T-helper 2 cell treated with Interferon-gamma antibody and Interleukin-4, amounts not matched to agents 100 ng/mL and 5 ng/mL, for 36 hours (primary cell): ENCODE measurements at regions not wholly inside any gene's neighbourhood (a gene's known extent, or its start where the extent isn't known, plus 50 kb on each side); places are given as distances from the start of the nearest gene placed in this dataset.
"Not testable (repeated sequence)": the region's sequence is repeated elsewhere in the genome, so short reads cannot be mapped to it uniquely, and the experiment has no call there.

Experiments used
- intact Hi-C: fragments of 100-400 bp; cut with micrococcal nuclease; formaldehyde crosslinking; loops from one replicate; pipeline ENCODE4 v1.15.1; 2023

DNA sequence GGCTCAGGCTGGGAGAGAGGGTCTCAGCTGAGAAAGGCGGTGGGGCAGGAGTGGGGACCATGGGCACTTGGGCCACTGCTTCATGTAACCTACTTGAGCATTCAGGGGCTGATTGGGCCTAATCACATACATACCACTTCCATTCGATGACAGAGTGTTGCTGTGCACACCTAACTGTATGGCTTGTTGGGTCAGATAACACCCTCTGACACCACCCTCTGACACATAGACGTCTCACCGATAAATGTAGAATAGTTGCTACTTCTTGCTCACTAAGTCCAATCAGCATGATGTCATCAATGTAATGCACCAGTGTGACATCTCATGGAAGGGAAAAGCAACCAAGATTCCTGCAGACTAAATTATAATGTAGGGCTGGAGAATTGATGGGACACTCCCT, 252.9 kb upstream of the SGCG start:
- intact Hi-C loops: not testable (repeated sequence)

DNA sequence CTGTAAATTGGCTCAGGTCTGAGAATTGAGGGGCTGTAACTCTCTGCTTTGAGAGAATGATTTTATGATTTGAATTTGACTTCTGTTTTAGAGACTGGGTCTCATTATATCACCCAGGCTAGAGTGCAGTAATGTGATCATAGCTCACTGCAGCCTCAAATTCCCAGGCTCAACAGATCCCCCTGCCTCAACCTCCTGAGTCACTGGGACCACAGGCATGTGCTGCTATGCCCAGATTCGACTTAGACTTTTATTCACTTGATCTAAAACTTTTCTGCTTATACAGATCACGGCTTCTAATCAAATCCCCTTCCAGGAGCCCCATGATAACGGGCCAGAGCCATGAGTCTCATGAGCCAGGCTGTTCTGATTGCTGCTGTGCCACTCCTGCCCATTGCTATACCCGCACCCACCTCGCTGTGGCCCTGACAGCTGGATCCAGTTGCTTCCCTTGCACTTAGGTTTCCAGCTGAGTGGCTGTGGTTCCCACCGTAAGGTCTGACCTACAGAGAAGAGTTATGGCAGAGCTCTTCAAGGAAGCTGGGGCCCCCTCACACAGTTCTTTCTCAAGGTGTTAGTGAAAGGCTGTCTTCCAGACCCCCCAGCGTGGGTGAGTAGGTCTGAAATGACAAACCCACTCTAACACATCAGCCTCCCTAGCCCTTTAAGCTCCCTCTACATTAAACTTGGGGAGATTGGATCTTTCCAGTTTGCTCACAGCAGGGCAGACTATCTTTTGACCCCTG, 251.2 kb upstream of the SGCG start:
- intact Hi-C loops: no loop called here

DNA sequence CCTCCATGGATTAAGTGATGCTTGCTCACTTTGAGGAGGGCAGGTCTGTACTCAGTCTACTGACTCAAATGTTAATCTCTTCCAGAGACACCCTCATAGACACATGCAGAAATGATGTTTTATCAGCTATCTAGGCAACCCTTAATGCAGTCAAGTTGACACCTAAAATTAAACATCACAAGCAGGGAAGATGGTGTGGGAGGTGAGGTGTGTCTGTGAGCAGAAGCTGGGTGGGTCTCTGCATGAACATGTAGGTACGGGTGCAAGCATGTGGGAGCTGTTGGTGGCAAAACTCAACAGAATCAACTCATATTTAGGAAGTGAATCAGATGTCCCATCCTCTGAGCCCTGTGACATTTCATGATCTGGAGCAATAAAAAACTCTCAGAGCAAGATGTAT, 249.2 kb upstream of the SGCG start:
- intact Hi-C loops: no loop called here

DNA sequence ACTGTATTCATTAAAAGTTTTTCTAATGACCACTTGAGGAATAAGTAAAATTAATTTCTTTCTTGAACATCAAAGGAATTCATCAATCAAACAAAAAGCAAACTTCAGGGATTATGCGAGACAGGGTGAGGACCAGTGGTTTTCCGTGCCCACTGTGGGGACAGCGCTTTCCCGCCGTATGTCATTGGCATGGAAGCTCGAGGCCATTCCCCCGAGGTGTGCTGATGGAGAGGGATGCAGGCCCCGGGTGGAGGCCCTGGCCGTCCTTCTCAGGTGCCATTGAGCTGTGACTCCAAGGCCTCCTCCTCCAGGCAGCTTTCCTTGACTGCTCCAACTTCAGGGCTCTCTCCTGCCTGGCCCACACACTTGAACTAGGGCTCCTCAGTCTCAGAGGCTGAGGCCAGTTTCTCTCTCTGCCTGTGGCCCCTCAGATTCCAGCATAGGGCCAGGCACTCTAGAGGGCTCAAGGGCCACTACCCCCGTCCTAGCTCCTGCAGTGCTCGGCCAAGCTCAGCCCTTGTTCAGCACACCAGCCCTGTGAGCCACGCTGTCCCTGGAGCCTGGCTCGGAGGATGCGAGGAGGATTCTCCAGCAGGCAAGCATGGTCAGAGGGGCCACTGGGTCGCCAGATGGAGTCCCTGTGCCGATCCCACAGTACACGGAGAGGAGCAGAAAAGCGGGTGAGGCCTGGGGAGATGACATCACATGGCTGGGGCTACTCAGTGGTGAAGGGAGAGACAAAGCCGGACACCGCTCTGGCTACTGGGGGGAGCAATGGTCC, 248.0 kb upstream of the SGCG start:
- intact Hi-C loops: not testable (repeated sequence)

DNA sequence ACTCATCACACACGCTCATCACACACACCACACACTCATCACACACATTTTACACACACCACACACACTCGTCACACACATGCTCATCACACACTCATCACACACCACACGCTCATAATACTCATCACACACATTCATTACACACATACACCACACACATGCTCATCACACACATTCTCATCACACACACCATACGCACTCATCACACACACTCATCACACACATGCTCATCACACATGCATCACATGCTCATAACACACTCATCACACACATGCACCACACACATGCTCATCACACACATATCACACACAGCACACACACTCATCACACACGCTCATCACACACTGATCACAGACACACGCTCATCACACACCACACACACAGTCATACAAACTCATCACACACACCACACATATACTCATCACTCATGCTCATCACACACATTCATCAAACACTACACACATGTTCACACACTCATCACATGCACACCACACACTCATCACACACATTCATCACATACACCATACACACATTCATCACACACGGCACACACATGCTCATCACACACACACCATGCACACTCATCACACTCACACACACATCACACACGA, 247.1 kb upstream of the SGCG start:
- intact Hi-C loops: no loop called here

DNA sequence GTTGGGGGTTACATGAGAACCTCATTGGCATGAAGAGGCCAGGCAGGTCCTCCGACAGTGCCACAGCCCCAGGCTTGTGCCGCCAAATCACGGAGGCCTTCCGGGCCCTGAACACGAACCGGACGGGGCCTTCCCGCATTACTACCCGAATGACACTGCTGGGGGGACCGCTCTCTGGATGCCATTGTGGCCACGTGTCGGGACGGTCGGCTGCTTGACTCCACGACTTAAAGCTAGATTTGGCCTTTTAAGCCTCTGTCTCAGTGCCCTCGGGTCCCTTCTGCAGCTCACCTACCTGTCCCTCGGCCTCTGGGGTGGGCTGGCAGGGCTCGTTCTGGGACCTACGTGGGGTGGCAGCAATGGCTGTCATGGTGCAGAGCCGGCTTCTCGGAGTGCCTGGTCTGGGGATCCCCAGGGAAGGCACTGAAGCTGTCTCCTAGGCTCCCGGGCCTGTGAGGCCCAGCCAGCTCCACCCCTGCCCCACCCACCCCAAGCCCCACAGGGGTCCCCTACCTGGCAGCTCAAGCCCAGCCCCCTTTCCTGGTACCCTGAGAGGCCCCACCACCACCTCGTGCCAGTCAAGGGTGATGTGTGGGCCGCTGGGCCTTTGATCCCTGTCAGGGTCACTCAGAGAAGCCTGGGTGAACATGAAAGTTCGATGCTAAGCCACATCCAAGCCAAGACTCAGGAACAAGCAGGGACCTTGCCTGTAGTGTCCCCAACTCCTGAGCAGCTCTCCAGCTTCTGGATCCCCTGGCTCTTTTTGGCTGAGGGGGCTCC, 245.8 kb upstream of the SGCG start:
- intact Hi-C loops: no loop called here

DNA sequence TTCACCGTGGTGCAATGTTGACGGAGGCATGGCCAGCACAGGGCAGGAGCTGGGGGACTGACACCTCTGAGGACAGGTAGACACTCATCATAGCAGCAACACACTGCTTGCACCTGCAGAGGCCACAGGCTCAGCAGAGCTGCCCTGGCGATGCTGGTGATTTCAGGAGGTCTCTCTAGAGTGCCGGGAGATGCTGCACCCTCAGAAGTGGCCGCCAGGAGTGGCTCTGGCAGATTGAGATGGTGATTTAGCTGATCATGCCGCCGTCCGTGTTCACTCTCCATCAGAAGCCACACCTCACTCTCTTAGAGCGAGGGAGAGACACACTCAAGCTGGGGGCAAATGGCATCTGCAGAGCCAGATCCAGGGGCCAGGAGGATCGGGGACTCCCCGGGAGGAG, 244.6 kb upstream of the SGCG start:
- intact Hi-C loops: no loop called here

DNA sequence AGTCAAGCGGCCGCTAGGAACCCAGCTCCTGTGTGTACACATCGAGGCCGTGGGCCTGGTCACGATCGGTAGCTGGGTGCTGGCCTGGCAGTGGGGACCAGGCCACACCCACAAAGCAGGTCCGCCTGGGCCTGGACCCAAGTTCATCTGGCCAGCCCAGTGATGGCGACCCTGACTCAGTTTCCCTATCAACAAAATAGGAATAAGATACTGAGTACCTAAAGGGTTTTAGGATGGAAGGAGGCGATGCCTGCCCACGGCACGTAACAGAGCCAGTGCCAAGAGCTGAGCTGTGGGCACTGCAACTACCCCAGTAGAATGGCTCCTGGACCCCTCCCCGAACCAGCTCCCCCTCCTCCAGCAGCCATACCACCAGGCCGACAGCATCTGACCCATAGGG, 243.5 kb upstream of the SGCG start:
- intact Hi-C loops: no loop called here

DNA sequence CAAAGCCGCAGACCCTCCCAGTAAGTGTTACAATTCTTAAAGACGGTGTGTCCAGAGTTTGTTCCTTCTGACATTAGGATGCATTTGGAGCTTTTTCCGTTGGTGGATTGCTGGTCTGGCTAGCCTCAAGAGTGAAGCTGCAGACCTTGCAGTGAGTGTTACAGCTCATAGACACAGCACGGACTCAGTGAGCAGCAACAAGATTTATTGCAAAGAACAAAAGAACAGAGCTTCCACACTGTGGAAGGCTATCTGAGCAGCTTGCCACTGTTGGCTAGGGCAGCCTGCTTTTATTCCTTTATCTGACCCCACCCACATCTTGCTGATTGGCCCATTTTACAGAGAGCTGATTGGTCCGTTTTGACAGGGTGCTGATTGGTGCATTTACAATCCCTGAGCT, 242.8 kb upstream of the SGCG start:
- intact Hi-C loops: no loop called here

DNA sequence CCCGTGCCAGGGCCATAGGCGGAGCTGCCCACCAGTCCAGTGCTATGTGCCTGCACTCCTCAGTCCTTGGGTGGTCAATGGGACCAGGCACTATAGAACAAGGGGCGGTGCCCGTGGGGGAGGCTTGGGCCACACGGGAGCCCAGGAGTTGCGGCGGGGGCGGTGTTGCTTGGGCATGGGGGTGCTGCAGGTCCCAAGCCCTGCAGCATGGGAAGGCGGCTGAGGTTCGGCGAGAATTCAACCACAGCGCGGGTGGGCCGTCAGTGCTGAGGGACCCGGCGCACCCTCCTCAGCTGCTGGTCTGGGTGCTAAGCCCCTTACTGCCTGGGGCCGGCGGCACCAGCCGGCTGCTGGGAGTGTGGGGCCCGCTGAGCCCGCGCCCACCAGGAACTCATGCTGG, 242.2 kb upstream of the SGCG start:
- intact Hi-C loops: no loop called here

DNA sequence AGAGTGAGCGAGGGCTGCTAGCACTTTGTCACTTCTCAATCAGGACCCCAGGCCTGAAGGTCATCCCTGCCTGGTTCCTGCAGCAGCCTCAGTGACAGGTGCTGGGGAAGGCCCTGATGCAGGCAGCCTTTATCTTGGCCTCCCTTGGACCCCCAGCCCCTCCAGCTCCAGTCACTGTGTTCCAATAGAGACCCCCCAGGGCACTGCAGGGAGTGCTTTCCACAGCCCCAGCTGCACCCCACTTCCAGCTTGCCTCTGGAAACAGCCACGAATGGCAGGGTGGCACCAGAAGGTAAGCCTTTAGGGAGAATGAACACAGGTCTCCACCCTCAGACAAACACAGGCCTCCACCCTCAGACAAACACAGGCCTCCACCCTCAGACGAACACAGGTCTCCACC, 241.6 kb upstream of the SGCG start:
- intact Hi-C loops: no loop called here

DNA sequence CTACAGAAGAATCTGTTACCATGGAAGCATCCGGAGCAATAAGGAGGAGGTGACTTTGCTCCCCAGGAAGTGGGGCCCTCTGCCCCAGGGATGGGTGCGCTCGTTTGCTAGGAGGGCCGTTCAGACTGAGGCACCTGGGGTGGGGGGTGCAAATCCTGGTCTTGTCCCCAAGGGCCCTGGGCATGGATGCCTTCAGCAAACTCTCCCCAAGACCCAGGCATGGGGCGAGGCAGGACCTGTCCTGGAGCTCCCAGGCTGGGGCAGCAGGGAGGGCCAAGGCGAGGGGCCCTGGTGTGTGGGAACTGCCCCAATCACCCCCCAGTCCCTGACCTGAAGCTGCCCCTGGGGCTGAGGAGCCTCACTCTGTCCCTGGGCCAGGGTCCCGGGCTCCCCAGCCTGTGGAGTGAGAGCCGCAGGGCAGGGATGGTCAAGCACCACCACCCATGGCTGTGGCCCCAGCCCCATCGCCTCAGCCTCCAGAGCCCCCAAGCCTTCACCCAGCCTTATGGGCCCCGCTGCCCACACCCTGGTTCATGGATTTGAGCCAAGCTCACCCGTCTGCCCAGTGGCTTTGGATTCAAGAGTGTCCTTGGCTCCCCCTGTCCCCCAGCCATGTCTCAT, 240.6 kb upstream of the SGCG start:
- intact Hi-C loops: no loop called here

DNA sequence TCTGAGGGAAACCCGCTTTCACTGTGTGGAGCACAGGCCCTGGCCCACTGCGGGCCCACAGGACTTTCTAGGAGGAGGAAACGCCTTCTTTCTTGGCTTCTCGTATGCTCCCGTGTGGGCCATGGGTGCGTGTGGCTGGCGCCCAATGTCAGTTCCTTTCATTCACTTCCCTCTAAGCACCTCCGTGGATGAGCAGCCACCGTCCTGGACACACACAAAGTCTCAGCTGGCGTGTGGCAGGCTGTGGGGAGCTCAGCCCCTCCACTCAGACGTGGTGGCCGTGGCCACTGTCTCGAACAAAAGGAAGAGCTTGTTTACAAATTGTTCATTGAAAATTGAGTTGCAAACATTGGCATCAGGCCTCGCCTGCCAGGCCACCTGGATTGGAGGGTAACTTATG, 240.0 kb upstream of the SGCG start:
- intact Hi-C loops: no loop called here

DNA sequence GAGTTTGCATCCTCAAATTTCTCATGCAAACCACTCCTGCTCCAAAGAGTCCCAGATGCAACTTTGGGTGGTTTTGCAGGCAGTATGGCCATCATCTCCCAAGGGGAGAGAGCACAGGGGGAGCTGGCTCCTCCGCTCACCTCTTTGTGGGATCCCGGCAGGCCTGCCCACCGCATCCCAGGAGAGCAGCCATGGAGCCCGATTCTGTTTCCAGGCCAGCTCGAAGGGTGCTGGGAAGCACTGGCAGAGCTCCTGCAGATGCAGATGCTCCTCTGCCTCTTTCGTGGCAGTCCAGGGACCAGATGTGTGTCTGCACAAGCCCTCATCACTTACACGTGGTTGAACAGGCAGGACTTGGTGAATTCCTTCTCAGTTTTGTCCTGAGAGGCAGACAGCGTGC, 239.3 kb upstream of the SGCG start:
- intact Hi-C loops: not testable (repeated sequence)

DNA sequence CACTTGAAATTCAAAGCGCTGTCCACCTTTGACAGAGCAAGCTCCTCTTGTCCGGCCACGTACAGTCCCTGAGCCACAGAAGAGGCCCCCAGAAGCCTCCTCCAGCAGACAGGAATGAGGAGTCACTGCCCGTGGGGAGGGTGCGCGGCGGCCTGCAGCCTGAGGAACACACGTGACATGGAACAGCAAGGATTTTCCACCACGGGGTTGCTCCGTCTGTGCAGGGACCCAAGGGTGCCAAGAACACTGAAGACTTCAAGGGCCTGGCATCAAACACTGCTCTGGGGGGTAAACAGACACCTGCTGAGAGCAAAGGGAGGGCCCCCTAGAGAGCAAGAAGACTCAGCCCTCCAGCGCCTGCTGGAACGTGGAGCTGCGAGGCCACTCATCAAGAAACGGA, 237.9 kb upstream of the SGCG start:
- intact Hi-C loops: not testable (repeated sequence)

DNA sequence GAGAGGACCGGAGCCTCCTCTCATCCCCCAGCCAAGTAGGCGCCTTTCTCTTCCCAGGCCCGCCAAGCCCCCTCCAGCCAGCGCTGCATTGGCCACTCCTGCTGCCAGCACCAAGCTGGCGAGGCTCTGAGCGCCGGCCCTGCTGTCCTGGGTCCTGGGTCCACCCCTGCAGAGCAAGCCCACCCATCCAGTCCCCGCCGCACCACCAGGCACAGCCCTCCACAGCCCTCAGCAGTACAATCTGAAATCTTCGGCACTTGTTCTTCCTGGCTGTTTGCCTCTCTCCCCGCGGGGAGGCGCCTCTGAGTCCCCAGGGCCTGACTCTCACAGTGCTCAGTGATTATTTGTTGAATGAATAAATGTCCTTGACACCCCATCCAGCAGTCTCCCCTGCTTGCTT, 236.4 kb upstream of the SGCG start:
- intact Hi-C loops: no loop called here

DNA sequence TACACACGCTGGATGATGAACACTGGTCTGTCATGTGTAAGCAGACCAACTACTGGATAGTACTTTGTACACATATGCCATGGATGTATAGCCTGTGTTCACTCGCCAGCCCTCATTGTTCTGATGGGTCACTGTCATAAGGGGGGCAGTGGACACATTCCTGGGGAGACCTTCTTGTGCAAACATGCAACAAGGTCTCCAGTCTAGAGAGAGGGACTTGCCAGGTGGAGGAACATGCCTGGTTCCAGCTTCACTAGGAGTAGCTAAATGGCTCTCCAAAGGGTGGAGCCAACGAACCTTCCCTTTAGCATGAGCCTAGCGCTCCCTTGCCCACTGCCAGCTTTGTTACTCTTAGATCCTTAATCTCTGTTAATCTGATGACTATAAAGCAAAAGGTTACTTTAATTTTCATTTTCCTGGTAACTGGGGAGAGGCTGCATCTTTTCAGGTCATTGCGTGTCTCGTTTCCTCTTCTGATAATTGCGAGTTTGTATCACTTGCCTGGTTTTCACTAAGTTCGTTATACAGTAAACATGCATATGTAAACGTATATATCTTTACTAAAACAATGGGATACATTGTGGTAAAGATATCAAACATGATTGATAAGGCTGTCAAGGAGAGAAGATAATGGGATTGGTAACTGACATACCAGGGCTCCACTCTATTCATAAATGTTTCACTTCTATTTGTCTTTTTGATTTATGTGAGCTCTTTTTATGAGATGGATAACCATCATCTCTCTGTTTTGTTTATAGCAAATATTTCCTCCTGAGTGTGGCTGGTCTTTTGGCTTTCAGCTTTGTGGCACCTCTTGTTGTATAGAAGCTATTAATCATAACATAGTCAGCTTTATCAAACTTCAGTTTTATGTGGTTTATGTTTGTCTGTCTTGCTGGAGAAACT, 235.2 kb upstream of the SGCG start:
- intact Hi-C loops: no loop called here

DNA sequence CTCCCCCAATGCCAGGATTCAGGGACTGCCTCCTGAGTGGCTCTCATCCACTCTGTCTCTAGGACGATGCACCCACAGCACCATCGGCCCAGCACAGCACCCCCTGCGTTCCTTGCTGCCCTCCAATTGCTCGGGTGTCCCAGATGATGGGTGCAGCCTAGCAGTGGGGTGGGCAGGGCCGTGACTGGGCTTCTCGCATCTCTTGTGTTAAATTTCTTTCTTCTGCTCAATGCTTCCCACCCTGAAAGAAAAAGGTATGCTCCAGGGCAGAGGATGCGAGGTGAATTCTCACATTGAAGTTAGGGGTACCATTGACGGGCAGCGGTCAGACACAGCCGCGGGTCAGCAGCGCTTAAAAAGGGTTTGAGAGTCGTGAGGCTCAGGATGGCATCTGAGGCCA, 232.4 kb upstream of the SGCG start:
- intact Hi-C loops: no loop called here

DNA sequence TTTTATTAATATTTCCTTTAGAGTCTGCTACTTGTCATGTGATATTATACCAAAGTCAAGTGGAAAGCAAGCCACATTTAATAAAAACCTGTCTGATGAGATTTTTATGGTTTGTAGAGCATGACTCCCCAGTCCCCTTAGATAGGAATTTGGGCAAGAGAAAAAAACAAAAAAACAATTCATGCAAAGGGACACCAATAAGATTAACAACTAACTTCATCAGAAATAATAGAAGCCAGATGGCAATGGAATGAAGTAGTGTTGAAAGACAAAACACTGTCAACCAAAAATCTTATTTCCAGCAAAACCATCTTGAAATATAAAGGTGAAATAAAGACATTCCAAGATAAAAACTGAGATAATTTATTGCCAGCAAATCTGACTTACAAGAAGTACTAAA, 228.8 kb upstream of the SGCG start:
- intact Hi-C loops: not testable (repeated sequence)

DNA sequence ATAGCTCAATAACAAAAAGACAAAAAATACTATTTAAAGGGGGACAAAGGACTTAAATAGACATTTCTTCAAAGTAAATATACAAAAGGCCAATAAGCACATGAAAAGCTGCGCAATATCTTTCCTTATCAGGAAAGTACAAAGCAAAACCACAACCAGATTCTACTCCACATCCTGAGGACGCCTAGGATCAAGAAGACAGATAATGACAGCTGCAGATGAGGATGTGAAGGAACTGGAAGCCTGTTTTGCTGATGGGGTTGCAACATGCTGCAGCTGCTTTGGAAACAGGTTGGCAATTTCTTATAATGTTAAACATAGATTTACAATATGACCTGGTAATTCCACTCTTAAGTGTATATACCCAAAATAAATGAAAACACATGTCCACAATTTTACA, 225.6 kb upstream of the SGCG start:
- intact Hi-C loops: not testable (repeated sequence)
